GM21390 (cell line): ENCODE measurements at regions not wholly inside any gene's neighbourhood (a gene's known extent, or its start where the extent isn't known, plus 50 kb on each side); places are given as distances from the start of the nearest gene placed in this dataset.

Source experiments
- ATAC-seq: cut with Tn5 transposase; IDR thresholded peaks from one replicate; pipeline ENCODE4 v1.9.1; 2021; ENCODE audit not compliant: unreplicated experiment

GRCh38 chr9:106632621-106633020, 230.3 kb upstream of the ZNF462 start:
- no peak for ATAC-seq

GRCh38 chr9:106634183-106634582, 228.8 kb upstream of the ZNF462 start:
- ATAC-seq, result no peak

GRCh38 chr9:106634641-106635040, 228.3 kb upstream of the ZNF462 start:
- no peak for ATAC-seq

- ATAC-seq, result no peak
Measured at GRCh38 chr9:106637486-106637885, 225.5 kb upstream of the ZNF462 start.

GRCh38 chr9:106639873-106640568, 222.9 kb upstream of the ZNF462 start:
- no peak for ATAC-seq

- no peak for ATAC-seq
Measured at GRCh38 chr9:106643211-106643930, 219.6 kb upstream of the ZNF462 start.

- no peak for ATAC-seq
Measured at GRCh38 chr9:106644661-106645060, 218.3 kb upstream of the ZNF462 start.

- no peak for ATAC-seq
Measured at GRCh38 chr9:106648799-106649198, 214.2 kb upstream of the ZNF462 start.

GRCh38 chr9:106649664-106650063, 213.3 kb upstream of the ZNF462 start:
- ATAC-seq, result no peak

GRCh38 chr9:106653213-106653612, 209.8 kb upstream of the ZNF462 start:
- ATAC-seq, result no peak

GRCh38 chr9:106655966-106656365, 207.0 kb upstream of the ZNF462 start:
- ATAC-seq, result no peak

- ATAC-seq, result no peak
Measured at GRCh38 chr9:106657926-106658325, 205.0 kb upstream of the ZNF462 start.

GRCh38 chr9:106668534-106668933, 194.4 kb upstream of the ZNF462 start:
- no peak for ATAC-seq

GRCh38 chr9:106669835-106670234, 193.1 kb upstream of the ZNF462 start:
- ATAC-seq, result no peak

GRCh38 chr9:106670418-106670817, 192.5 kb upstream of the ZNF462 start:
- no peak for ATAC-seq

- no peak for ATAC-seq
Measured at GRCh38 chr9:106675780-106676179, 187.2 kb upstream of the ZNF462 start.

- no peak for ATAC-seq
Measured at GRCh38 chr9:106677374-106677773, 185.6 kb upstream of the ZNF462 start.

- ATAC-seq, result no peak
Measured at GRCh38 chr9:106677830-106678229, 185.1 kb upstream of the ZNF462 start.

- no peak for ATAC-seq
Measured at GRCh38 chr9:106678273-106678672, 184.7 kb upstream of the ZNF462 start.

GRCh38 chr9:106682420-106682819, 180.5 kb upstream of the ZNF462 start:
- no peak for ATAC-seq

GRCh38 chr9:106683454-106683853, 179.5 kb upstream of the ZNF462 start:
- no peak for ATAC-seq

GRCh38 chr9:106684940-106685695, 177.8 kb upstream of the ZNF462 start:
- ATAC-seq, result no peak
